OCI-LY1 (cell line): ENCODE measurements at regions not wholly inside any gene's neighbourhood (a gene's known extent, or its start where the extent isn't known, plus 50 kb on each side); places are given as distances from the start of the nearest gene placed in this dataset.

Source experiments
- H2AFZ ChIP-seq: fragments of 200-600 bp; sonication (generic), shearing (Covaris generic); 2 replicates; pipeline ENCODE4 v1.6.0; 2014; ENCODE audit warnings: antibody characterized with exemption, mild to moderate bottlenecking, low read length
- H3F3A ChIP-seq: fragments of 200-600 bp; sonication (generic), shearing (Covaris generic); 2 replicates; pipeline ENCODE4 v1.6.0; 2014; ENCODE audit warnings: mild to moderate bottlenecking, antibody characterized with exemption, low read length, moderate library complexity; ENCODE audit not compliant: insufficient read depth
- H3K27ac ChIP-seq: fragments of 200-600 bp; sonication (generic); 2 replicates; pipeline ENCODE4 v1.5.1; 2014; ENCODE audit warnings: low read length, mixed run types, mild to moderate bottlenecking, low read depth; ENCODE audit not compliant: poor library complexity, severe bottlenecking
- H3K27me3 ChIP-seq: fragments of 200-600 bp; sonication (generic); 2 replicates; pipeline ENCODE4 v1.6.0; 2014; ENCODE audit warnings: antibody characterized with exemption, mild to moderate bottlenecking, low read length, moderate library complexity; ENCODE audit not compliant: insufficient read depth
- H3K36me3 ChIP-seq: fragments of 200-600 bp; sonication (generic); 2 replicates; pipeline ENCODE4 v1.6.1; 2014; ENCODE audit warnings: mild to moderate bottlenecking, antibody characterized with exemption, low read length, moderate library complexity, mixed read lengths; ENCODE audit not compliant: insufficient read depth
- H3K4me1 ChIP-seq: fragments of 200-600 bp; sonication (generic); 2 replicates; pipeline ENCODE4 v1.5.1; 2014; ENCODE audit warnings: mild to moderate bottlenecking, low read length, moderate library complexity; ENCODE audit not compliant: insufficient read depth, severe bottlenecking
- H3K4me2 ChIP-seq: fragments of 200-600 bp; sonication (generic), shearing (Covaris generic); 2 replicates; pipeline ENCODE4 v1.6.1; 2014; ENCODE audit warnings: low read length
- H3K4me3 ChIP-seq: fragments of 200-600 bp; sonication (generic); 2 replicates; pipeline ENCODE4 v1.5.1; 2014; ENCODE audit warnings: low read length, low read depth, mild to moderate bottlenecking, mixed read lengths; ENCODE audit not compliant: poor library complexity, severe bottlenecking
- H3K79me2 ChIP-seq: fragments of 200-600 bp; shearing (Covaris generic); 2 replicates; pipeline ENCODE4 v1.6.1; 2016; ENCODE audit warnings: mixed run types, low read length, mixed read lengths; ENCODE audit not compliant: insufficient read depth
- H3K9ac ChIP-seq: fragments of 200-600 bp; sonication (generic), shearing (Covaris generic); 2 replicates; pipeline ENCODE4 v1.6.1; 2014; ENCODE audit warnings: mild to moderate bottlenecking, low read length, mixed read lengths
- H3K9me2 ChIP-seq: fragments of 200-600 bp; sonication (generic), shearing (Covaris generic); 2 replicates; pipeline ENCODE4 v1.6.1; 2014; ENCODE audit warnings: low read depth, mild to moderate bottlenecking, low read length, mixed read lengths
- H3K9me3 ChIP-seq: fragments of 200-600 bp; shearing (Covaris generic); 2 replicates; pipeline ENCODE4 v1.6.1; 2014; ENCODE audit warnings: low read length, mixed read lengths
- H4K20me1 ChIP-seq: fragments of 200-600 bp; sonication (generic), shearing (Covaris generic); 2 replicates; pipeline ENCODE4 v1.6.0; 2016; ENCODE audit warnings: mild to moderate bottlenecking, low read length; ENCODE audit not compliant: insufficient read depth
- CTCF ChIP-seq: fragments of 200-600 bp; sonication (generic), shearing (Covaris generic); IDR thresholded peaks from 2 replicates; pipeline ENCODE4 v1.5.1; 2017; ENCODE audit warnings: mild to moderate bottlenecking, antibody characterized with exemption, low read length, moderate library complexity, mixed read lengths
- EZH2 ChIP-seq: fragments of 200-600 bp; sonication (generic), shearing (Covaris generic); IDR thresholded peaks from 2 replicates; pipeline ENCODE4 v1.8.0; 2017; ENCODE audit warnings: borderline replicate concordance, mixed run types, mild to moderate bottlenecking, antibody characterized with exemption, low read length, moderate library complexity, mixed read lengths

DNA sequence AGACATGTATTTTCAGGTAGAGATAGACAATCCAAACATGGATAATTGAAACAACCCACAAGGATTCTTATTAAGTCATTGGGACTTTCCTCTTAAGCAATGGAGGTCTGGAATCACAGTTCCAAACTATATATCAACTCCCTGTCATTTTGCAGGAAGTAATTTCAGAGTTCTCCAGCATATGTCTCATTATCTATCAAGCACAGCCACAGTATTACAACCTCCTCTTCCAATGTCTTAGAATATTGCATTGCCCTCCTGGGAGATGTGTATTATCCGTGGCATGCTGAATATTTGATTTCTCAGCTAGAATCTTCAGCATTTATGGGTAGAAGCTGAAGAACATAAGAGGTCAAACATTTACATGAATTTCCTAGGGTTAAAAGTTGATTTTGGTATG is 1255.8 kb downstream of the SORCS1 start:
- H4K20me1 ChIP-seq: no peaks in the 10 kb centered on the region
- TF ChIP-seq EZH2 (no peak), CTCF (no peak)
- no peaks in the 10 kb centered on the region for H3K36me3 ChIP-seq
- no peaks in the 10 kb centered on the region for H3K4me1 ChIP-seq
- no peak overlapping the region for H2AFZ ChIP-seq
- no peak overlapping the region for H3K27ac ChIP-seq
- H3K4me3 ChIP-seq: no peak overlapping the region
- no peak overlapping the region for H3K9ac ChIP-seq
- no peaks in the 10 kb centered on the region for H3K27me3 ChIP-seq
- no peaks in the 10 kb centered on the region for H3K79me2 ChIP-seq
- no peaks in the 10 kb centered on the region for H3K9me3 ChIP-seq
- no peak overlapping the region for H3K4me2 ChIP-seq
- no peaks in the 10 kb centered on the region for H3F3A ChIP-seq
- no peaks in the 10 kb centered on the region for H3K9me2 ChIP-seq

DNA sequence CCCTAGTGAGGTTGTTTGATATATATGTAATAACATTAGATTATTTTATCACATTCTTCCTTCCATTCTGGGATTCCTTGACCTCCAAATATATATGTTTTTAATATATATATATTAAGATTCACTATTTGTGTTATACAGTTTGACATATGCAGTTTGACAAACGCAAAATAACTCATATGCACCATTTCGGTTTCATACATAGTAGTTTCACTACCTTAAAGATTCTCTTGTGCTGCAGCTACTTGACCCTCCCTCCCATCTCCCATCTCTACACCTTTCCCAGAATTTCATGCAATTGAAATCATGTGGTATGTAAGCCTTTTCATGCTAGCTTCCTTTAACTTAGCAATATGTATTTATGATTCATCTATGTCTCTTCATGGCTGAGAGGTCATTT is 1244.4 kb downstream of the SORCS3 start:
- Histone ChIP-seq H3K79me2 (no peaks in the 10 kb centered on the region), H3K27ac (no peak overlapping the region), H3K4me2 (no peak overlapping the region), H3K36me3 (no peaks in the 10 kb centered on the region), H3K9me3 (no peaks in the 10 kb centered on the region), H3K27me3 (no peaks in the 10 kb centered on the region), H4K20me1 (no peaks in the 10 kb centered on the region), H3F3A (no peaks in the 10 kb centered on the region), H3K4me3 (no peak overlapping the region), H2AFZ (no peak overlapping the region), H3K9ac (no peak overlapping the region), H3K4me1 (no peaks in the 10 kb centered on the region), H3K9me2 (no peaks in the 10 kb centered on the region)
- TF ChIP-seq EZH2 (no peak), CTCF (no peak)

DNA sequence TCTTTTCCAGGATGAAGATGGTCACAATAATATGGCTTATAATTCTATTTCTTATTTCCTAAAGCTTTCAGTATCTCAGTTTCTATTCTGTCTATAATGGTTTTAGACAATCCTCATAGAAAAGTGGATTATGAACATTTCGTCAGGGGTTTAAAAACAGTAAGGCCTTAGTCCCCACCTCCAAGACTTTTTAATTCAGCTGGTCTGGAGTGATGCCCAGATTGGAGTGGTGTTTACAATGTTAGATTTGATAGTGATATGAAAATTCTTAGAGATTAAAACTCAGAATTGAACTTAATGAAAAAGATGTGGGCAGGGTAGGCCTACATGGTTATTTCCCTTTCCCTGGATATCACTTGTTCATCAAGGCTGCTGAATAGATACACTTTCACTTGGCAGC is 1238.3 kb downstream of the SORCS3 start:
- H3K27ac ChIP-seq: no peak overlapping the region
- no peaks in the 10 kb centered on the region for H3K27me3 ChIP-seq
- no peak overlapping the region for H3K4me3 ChIP-seq

More for the DNA sequence above, 1238.3 kb downstream of the SORCS3 start:
- Histone ChIP-seq H3K79me2 (no peaks in the 10 kb centered on the region), H3K36me3 (no peaks in the 10 kb centered on the region), H3K4me1 (no peaks in the 10 kb centered on the region), H3F3A (no peaks in the 10 kb centered on the region), H4K20me1 (no peaks in the 10 kb centered on the region), H3K4me2 (no peak overlapping the region), H3K9me3 (no peaks in the 10 kb centered on the region), H2AFZ (no peak overlapping the region), H3K9ac (no peak overlapping the region), H3K9me2 (no peaks in the 10 kb centered on the region)
- TF ChIP-seq CTCF (no peak), EZH2 (no peak)
